ENCODE measurements at regions not wholly inside any gene's neighbourhood (a gene's known extent, or its start where the extent isn't known, plus 50 kb on each side); places are given as distances from the start of the nearest gene placed in this dataset.

DNA sequence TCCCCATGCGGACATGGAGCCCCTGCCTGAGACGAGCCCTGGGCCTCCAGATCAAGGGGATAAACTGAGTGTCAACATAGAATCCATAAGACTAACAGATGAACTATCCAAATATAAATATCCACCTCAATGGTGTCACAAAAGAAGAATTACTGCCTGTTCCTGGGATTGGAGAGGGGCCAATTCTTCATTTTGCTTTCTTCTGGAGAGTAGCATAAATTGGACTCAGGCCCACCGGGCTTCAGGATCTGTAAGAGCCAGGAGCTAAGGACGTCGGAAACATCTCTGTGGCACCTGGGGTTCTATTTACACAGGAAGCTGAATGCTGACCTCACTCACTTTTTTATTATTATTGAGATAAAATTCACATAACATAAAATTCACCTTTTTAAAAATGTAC lies 408.2 kb upstream of the CCDC196 start:
- H3K4me1 Mint-ChIP-seq, result peaks cover 30% of the 10 kb centered on the region

DNA sequence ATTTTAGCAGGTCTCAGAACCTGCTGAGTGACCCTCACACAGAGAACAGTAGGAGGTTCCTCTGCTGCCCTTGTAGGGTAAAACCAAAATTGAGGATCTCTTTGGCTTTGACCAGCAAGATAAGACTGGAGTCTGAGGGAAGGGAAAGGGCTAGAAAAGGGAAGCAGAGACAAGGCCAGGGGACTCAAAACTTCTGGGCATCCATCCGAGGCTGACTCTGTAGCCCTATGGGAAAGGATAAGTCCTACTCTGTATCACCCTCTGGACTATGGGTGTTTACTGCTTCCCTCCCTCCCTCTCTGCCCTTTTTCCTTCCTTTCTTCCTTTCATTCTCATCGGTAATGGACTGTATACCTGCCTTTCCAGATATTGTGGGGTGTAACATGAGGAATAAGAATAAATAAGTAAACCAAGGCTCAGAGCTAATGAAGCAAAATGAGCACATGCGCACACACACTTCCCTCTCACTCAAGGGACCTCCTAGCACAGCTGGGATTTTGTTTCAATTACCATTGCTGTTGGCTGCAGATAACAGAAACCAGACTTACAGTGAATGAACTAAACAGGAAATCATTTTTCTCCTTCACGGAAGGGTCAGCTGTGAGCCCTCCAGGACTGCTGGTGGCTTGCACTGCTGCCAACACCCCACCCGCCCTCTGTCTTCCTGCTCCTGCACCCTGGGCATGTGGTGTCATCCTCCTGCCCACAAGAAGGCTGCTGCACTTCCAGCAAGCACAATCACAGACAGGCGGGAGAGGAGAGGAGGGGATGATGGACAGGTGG lies 404.4 kb upstream of the CCDC196 start:
- no peaks in the 10 kb centered on the region for H3K27me3 ChIP-seq
- no peak overlapping the region for H3K9ac ChIP-seq
- no peaks in the 10 kb centered on the region for H3K36me3 ChIP-seq
- no peak overlapping the region for H3K4me2 ChIP-seq
- Mint-ChIP-seq H3K27me3 (ENCODE audit: insufficient read depth, low read depth) (peaks cover 6% of the 10 kb centered on the region), H3K27ac (no peak overlapping the region), H3K9me3 (no peaks in the 10 kb centered on the region), H3K4me1 (peaks cover 6% of the 10 kb centered on the region), H3K4me3 (no peak overlapping the region), H3K36me3 (no peaks in the 10 kb centered on the region)
- no peak for TF ChIP-seq EZH2phosphoT487 (IDR thresholded peaks at IDR 0.05)
- H3K9me3 ChIP-seq (ENCODE audit: low read depth), result no peaks in the 10 kb centered on the region
- H2AFZ ChIP-seq (replicated peaks), result no peak overlapping the region
- no peak overlapping the region for H3K4me3 ChIP-seq
- H3F3A ChIP-seq (ENCODE audit: low read depth), result no peaks in the 10 kb centered on the region
- no peaks in the 10 kb centered on the region for H3K79me2 ChIP-seq (ENCODE audit: low read depth)
- H4K20me1 ChIP-seq (ENCODE audit: low read depth), result no peaks in the 10 kb centered on the region
- H3K4me1 ChIP-seq, result no peaks in the 10 kb centered on the region
- no peak for DNase-seq (ENCODE audit: low spot score)
- H3K27ac ChIP-seq, result no peak overlapping the region

More for the DNA sequence above, 408.2 kb upstream of the CCDC196 start:
- Histone ChIP-seq H3K4me3 (no peak overlapping the region), H3K4me1 (peaks cover 9% of the 10 kb centered on the region), H3K36me3 (no peaks in the 10 kb centered on the region), H3K9ac (no peak overlapping the region), H3K79me2 (ENCODE audit: low read depth) (no peaks in the 10 kb centered on the region), H3K27me3 (no peaks in the 10 kb centered on the region), H3K27ac (no peak overlapping the region), H3F3A (ENCODE audit: low read depth) (no peaks in the 10 kb centered on the region), H3K9me3 (ENCODE audit: low read depth) (no peaks in the 10 kb centered on the region), H2AFZ (replicated peaks) (no peak overlapping the region), H3K4me2 (no peak overlapping the region), H4K20me1 (ENCODE audit: low read depth) (no peaks in the 10 kb centered on the region)
- Mint-ChIP-seq H3K4me3 (no peak overlapping the region), H3K9me3 (no peaks in the 10 kb centered on the region), H3K36me3 (no peaks in the 10 kb centered on the region), H3K27me3 (ENCODE audit: insufficient read depth, low read depth) (peaks cover 4% of the 10 kb centered on the region), H3K27ac (no peak overlapping the region)
- TF ChIP-seq, protein P1, sequence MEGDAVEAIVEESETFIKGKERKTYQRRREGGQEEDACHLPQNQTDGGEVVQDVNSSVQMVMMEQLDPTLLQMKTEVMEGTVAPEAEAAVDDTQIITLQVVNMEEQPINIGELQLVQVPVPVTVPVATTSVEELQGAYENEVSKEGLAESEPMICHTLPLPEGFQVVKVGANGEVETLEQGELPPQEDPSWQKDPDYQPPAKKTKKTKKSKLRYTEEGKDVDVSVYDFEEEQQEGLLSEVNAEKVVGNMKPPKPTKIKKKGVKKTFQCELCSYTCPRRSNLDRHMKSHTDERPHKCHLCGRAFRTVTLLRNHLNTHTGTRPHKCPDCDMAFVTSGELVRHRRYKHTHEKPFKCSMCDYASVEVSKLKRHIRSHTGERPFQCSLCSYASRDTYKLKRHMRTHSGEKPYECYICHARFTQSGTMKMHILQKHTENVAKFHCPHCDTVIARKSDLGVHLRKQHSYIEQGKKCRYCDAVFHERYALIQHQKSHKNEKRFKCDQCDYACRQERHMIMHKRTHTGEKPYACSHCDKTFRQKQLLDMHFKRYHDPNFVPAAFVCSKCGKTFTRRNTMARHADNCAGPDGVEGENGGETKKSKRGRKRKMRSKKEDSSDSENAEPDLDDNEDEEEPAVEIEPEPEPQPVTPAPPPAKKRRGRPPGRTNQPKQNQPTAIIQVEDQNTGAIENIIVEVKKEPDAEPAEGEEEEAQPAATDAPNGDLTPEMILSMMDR (IDR thresholded peaks at IDR 0.05), result no peak
- TF ChIP-seq EZH2 (IDR thresholded peaks at IDR 0.05) (no peak), EZH2phosphoT487 (IDR thresholded peaks at IDR 0.05) (no peak)
- no peak for DNase-seq (ENCODE audit: low spot score)

DNA sequence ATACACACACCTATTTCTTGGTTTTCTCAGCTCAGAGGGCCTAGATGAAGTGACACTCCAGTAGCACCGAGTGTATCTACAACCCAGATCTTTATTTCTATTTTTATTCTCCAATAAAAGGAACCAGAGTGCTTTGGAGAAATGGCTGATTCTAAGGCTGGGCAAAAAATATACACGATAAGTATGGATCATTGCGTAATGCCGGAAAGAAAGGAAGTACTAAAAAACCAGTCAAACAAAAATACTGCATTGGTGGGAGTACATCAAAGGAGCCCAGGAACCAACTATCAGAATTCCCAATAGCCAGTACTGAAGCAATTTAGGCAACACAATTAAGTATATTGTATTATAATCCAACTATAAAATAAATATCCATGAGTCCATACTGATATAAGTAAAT lies 400.9 kb upstream of the CCDC196 start:
- Histone ChIP-seq H3K27me3 (no peaks in the 10 kb centered on the region), H3F3A (ENCODE audit: low read depth) (no peaks in the 10 kb centered on the region), H3K4me3 (no peak overlapping the region), H2AFZ (replicated peaks) (no peak overlapping the region), H3K36me3 (no peaks in the 10 kb centered on the region), H4K20me1 (ENCODE audit: low read depth) (no peaks in the 10 kb centered on the region), H3K9me3 (ENCODE audit: low read depth) (no peaks in the 10 kb centered on the region), H3K27ac (no peak overlapping the region), H3K9ac (no peak overlapping the region), H3K4me1 (no peaks in the 10 kb centered on the region), H3K79me2 (ENCODE audit: low read depth) (no peaks in the 10 kb centered on the region), H3K4me2 (no peak overlapping the region)
- Mint-ChIP-seq H3K27ac (no peak overlapping the region), H3K4me3 (no peak overlapping the region), H3K36me3 (no peaks in the 10 kb centered on the region), H3K9me3 (no peaks in the 10 kb centered on the region), H3K27me3 (ENCODE audit: insufficient read depth, low read depth) (peaks cover 2% of the 10 kb centered on the region), H3K4me1 (peaks cover 6% of the 10 kb centered on the region)
- TF ChIP-seq EZH2phosphoT487 (IDR thresholded peaks at IDR 0.05), result no peak
- TF ChIP-seq, protein P1 (IDR thresholded peaks at IDR 0.05), result no peak
- DNase-seq (ENCODE audit: low spot score), result no peak

DNA sequence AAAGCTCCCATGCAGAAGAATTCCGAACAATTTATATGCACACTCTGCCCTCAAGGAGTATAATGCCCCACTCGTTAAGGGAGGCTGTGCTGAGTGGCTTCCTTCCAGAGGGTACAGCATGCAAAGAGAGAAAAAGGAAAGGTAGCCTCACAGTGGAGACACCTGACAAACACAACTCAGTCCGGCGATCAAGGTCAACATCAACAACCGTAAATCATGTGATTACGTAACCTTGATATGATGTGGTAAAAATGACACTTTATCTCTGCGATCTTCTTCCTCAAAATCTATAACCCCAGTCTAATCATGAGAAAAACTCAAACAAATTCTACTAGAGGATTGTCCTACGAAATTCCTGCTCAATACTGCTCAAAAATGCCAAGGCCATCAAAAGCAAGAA lies 400.5 kb upstream of the CCDC196 start:
- Histone ChIP-seq H3K4me2 (no peak overlapping the region), H4K20me1 (ENCODE audit: low read depth) (no peaks in the 10 kb centered on the region), H3K4me1 (no peaks in the 10 kb centered on the region), H3K27ac (no peak overlapping the region), H3K9me3 (ENCODE audit: low read depth) (no peaks in the 10 kb centered on the region), H3K36me3 (no peaks in the 10 kb centered on the region), H3K9ac (no peak overlapping the region), H3K27me3 (no peaks in the 10 kb centered on the region), H2AFZ (replicated peaks) (no peak overlapping the region), H3F3A (ENCODE audit: low read depth) (no peaks in the 10 kb centered on the region), H3K79me2 (ENCODE audit: low read depth) (no peaks in the 10 kb centered on the region), H3K4me3 (no peak overlapping the region)
- H3K27me3 Mint-ChIP-seq (ENCODE audit: insufficient read depth, low read depth), result peaks cover 2% of the 10 kb centered on the region
- H3K4me3 Mint-ChIP-seq, result no peak overlapping the region
- TF ChIP-seq EZH2 (IDR thresholded peaks at IDR 0.05), result no peak
- TF ChIP-seq, protein P1 (IDR thresholded peaks at IDR 0.05), result no peak
- no peak for TF ChIP-seq EZH2phosphoT487 (IDR thresholded peaks at IDR 0.05)
- no peak overlapping the region for H3K27ac Mint-ChIP-seq
- DNase-seq (ENCODE audit: low spot score), result no peak
- no peaks in the 10 kb centered on the region for H3K9me3 Mint-ChIP-seq
- no peaks in the 10 kb centered on the region for H3K36me3 Mint-ChIP-seq
- H3K4me1 Mint-ChIP-seq, result peaks cover 6% of the 10 kb centered on the region

All from neural progenitor cell (in vitro differentiated cells).